GM18520 (cell line): ENCODE measurements at regions not wholly inside any gene's neighbourhood (a gene's known extent, or its start where the extent isn't known, plus 50 kb on each side); places are given as distances from the start of the nearest gene placed in this dataset.

Experiments
- ATAC-seq: cut with Tn5 transposase; IDR thresholded peaks from one replicate; pipeline ENCODE4 v1.9.1; 2021; ENCODE audit not compliant: unreplicated experiment

GRCh38 chr13:105502193-105502592 lies 1033.3 kb downstream of the EFNB2 start:
- no peak for ATAC-seq

- no peak for ATAC-seq
Observed at GRCh38 chr13:105497597-105497996, 1037.9 kb downstream of the EFNB2 start.

GRCh38 chr13:105492216-105492615 lies 1043.2 kb downstream of the EFNB2 start:
- ATAC-seq = no peak

GRCh38 chr13:105491345-105491744 lies 1044.1 kb downstream of the EFNB2 start:
- no peak for ATAC-seq

GRCh38 chr13:105485081-105485480 lies 1050.4 kb downstream of the EFNB2 start:
- no peak for ATAC-seq

- ATAC-seq = no peak
Observed at GRCh38 chr13:105474983-105475610, 1060.4 kb downstream of the EFNB2 start.

- no peak for ATAC-seq
Observed at GRCh38 chr13:105471673-105472072, 1063.8 kb downstream of the EFNB2 start.

- ATAC-seq = no peak
Observed at GRCh38 chr13:105466376-105466775, 1069.1 kb downstream of the EFNB2 start.

- ATAC-seq = no peak
Observed at GRCh38 chr13:105465745-105466144, 1069.7 kb downstream of the EFNB2 start, which contains the start of gene DAOA. Gene DAOA, plus strand, starts transcription at chr13:105466045.

GRCh38 chr13:105465251-105465650 lies 1070.2 kb downstream of the EFNB2 start:
- no peak for ATAC-seq

GRCh38 chr13:105464249-105464648 lies 1071.2 kb downstream of the EFNB2 start:
- no peak for ATAC-seq

GRCh38 chr13:105463011-105463501 lies 1072.4 kb downstream of the EFNB2 start:
- ATAC-seq = no peak

GRCh38 chr13:105462098-105462497 lies 1073.4 kb downstream of the EFNB2 start:
- no peak for ATAC-seq

- no peak for ATAC-seq
Observed at GRCh38 chr13:105452895-105453294, 1082.6 kb downstream of the EFNB2 start.

- ATAC-seq = no peak
Observed at GRCh38 chr13:105450784-105451183, 1084.7 kb downstream of the EFNB2 start.

GRCh38 chr13:105448811-105449210 lies 1086.7 kb downstream of the EFNB2 start:
- no peak for ATAC-seq

- ATAC-seq = no peak
Observed at GRCh38 chr13:105446197-105446596, 1089.3 kb downstream of the EFNB2 start.

- ATAC-seq = no peak
Observed at GRCh38 chr13:105445796-105446195, 1089.7 kb downstream of the EFNB2 start.

- ATAC-seq = no peak
Observed at GRCh38 chr13:105442949-105443699, 1092.3 kb downstream of the EFNB2 start.

GRCh38 chr13:105442040-105442439 lies 1093.4 kb downstream of the EFNB2 start:
- ATAC-seq = no peak

- no peak for ATAC-seq
Observed at GRCh38 chr13:105441051-105441750, 1094.3 kb downstream of the EFNB2 start.

- ATAC-seq = no peak
Observed at GRCh38 chr13:105436943-105437342, 1098.5 kb downstream of the EFNB2 start.
